ENCODE measurements at regions not wholly inside any gene's neighbourhood (a gene's known extent, or its start where the extent isn't known, plus 50 kb on each side); places are given as distances from the start of the nearest gene placed in this dataset.

- 83 to 89% methylated on average over 2 of the region's 2 CpGs for WGBS, 2 experiments (ENCODE audit: insufficient coverage in 2 of 2)
- H3K4me3 ChIP-seq (ENCODE audit: extremely low read depth, insufficient read depth, low read length, poor library complexity, severe bottlenecking), result no peak overlapping the region
- H3K4me1 ChIP-seq (ENCODE audit: control insufficient read depth, insufficient read depth, low read length, poor library complexity, severe bottlenecking), result no peaks in the 10 kb centered on the region
- H3K36me3 ChIP-seq (ENCODE audit: control insufficient read depth, insufficient read depth, low read length), result no peaks in the 10 kb centered on the region
- no peak overlapping the region for H3K27ac ChIP-seq (ENCODE audit: low read depth, low read length, severe bottlenecking)
- no peaks in the 10 kb centered on the region for H3K9me3 ChIP-seq (ENCODE audit: control insufficient read depth, low read length)
These were observed 125.3 kb upstream of the SPACA1 start for GRCh38 chr6:87922196-87922946.

GRCh38 chr6:87921034-87921433 lies 126.6 kb upstream of the SPACA1 start:
- H3K36me3 ChIP-seq (ENCODE audit: control insufficient read depth, insufficient read depth, low read length), result no peaks in the 10 kb centered on the region
- 100% methylated on average over 1 of the region's 1 CpG for WGBS, 2 experiments (ENCODE audit: insufficient coverage in 2 of 2)
- H3K4me1 ChIP-seq (ENCODE audit: control insufficient read depth, insufficient read depth, low read length, poor library complexity, severe bottlenecking), result no peaks in the 10 kb centered on the region
- H3K9me3 ChIP-seq (ENCODE audit: control insufficient read depth, low read length), result no peaks in the 10 kb centered on the region
- no peak overlapping the region for H3K4me3 ChIP-seq (ENCODE audit: extremely low read depth, insufficient read depth, low read length, poor library complexity, severe bottlenecking)
- no peak overlapping the region for H3K27ac ChIP-seq (ENCODE audit: low read depth, low read length, severe bottlenecking)

GRCh38 chr6:87920245-87920644 lies 127.4 kb upstream of the SPACA1 start:
- no peaks in the 10 kb centered on the region for H3K4me1 ChIP-seq (ENCODE audit: control insufficient read depth, insufficient read depth, low read length, poor library complexity, severe bottlenecking)
- no peak overlapping the region for H3K4me3 ChIP-seq (ENCODE audit: extremely low read depth, insufficient read depth, low read length, poor library complexity, severe bottlenecking)
- WGBS, 2 experiments (ENCODE audit: insufficient coverage in 2 of 2), result no CpG with 5 or more reads among the region's 3 CpGs
- no peaks in the 10 kb centered on the region for H3K9me3 ChIP-seq (ENCODE audit: control insufficient read depth, low read length)
- no peaks in the 10 kb centered on the region for H3K36me3 ChIP-seq (ENCODE audit: control insufficient read depth, insufficient read depth, low read length)
- H3K27ac ChIP-seq (ENCODE audit: low read depth, low read length, severe bottlenecking), result no peak overlapping the region

DNA sequence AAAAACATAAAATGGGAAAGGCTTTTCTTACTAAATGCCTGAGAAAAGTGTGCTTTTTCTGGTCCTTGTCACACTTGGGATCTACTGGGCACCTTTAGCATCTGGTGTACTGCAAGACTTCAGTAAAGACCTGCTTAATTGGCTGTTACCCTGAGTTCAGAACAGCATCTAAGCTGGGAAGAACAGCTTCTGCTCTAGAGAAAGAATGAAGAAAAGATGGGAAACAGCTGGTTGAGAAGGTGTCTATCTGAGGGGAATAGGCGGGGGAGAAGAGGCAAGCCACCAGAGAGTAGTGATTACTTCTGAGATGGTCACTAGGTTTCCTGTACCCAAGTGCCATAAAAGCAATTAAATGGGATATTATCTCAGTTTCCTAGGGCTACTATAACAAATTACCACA lies 128.2 kb upstream of the SPACA1 start:
- no peaks in the 10 kb centered on the region for H3K4me1 ChIP-seq (ENCODE audit: control insufficient read depth, insufficient read depth, low read length, poor library complexity, severe bottlenecking)
- WGBS, 2 experiments (ENCODE audit: insufficient coverage in 2 of 2), result 83 to 100% methylated on average over 1 of the region's 1 CpG
- no peaks in the 10 kb centered on the region for H3K9me3 ChIP-seq (ENCODE audit: control insufficient read depth, low read length)
- H3K4me3 ChIP-seq (ENCODE audit: extremely low read depth, insufficient read depth, low read length, poor library complexity, severe bottlenecking), result no peak overlapping the region
- H3K36me3 ChIP-seq (ENCODE audit: control insufficient read depth, insufficient read depth, low read length), result no peaks in the 10 kb centered on the region
- no peak overlapping the region for H3K27ac ChIP-seq (ENCODE audit: low read depth, low read length, severe bottlenecking)

DNA sequence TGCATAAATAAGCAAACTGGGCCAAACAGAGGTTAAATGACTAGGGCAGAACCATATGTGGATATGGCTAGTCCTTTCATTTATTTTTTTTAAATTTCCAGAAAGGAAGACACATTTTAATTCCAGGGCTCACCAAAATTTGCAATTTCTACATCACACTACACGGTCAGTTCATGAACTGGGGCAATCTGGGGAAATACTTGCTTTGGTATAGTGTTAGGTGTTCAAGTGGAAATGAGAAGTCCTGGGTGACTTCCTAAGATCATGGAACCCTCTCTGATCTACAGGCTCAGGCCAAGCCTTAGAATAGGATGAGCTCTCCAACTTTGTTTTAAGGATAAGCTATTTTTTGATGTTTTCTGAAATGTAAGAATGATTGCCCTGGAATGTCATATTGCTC lies 128.6 kb upstream of the SPACA1 start:
- no peaks in the 10 kb centered on the region for H3K9me3 ChIP-seq (ENCODE audit: control insufficient read depth, low read length)
- no peak overlapping the region for H3K4me3 ChIP-seq (ENCODE audit: extremely low read depth, insufficient read depth, low read length, poor library complexity, severe bottlenecking)
- no peak overlapping the region for H3K27ac ChIP-seq (ENCODE audit: low read depth, low read length, severe bottlenecking)
- H3K4me1 ChIP-seq (ENCODE audit: control insufficient read depth, insufficient read depth, low read length, poor library complexity, severe bottlenecking), result no peaks in the 10 kb centered on the region
- WGBS, 2 experiments (ENCODE audit: insufficient coverage in 2 of 2), result no CpG with 5 or more reads among the region's 1 CpG
- H3K36me3 ChIP-seq (ENCODE audit: control insufficient read depth, insufficient read depth, low read length), result no peaks in the 10 kb centered on the region

GRCh38 chr6:87918461-87918941 lies 129.1 kb upstream of the SPACA1 start:
- Histone ChIP-seq H3K4me1 (ENCODE audit: control insufficient read depth, insufficient read depth, low read length, poor library complexity, severe bottlenecking) (no peaks in the 10 kb centered on the region), H3K4me3 (ENCODE audit: extremely low read depth, insufficient read depth, low read length, poor library complexity, severe bottlenecking) (no peak overlapping the region), H3K27ac (ENCODE audit: low read depth, low read length, severe bottlenecking) (no peak overlapping the region), H3K36me3 (ENCODE audit: control insufficient read depth, insufficient read depth, low read length) (no peaks in the 10 kb centered on the region), H3K9me3 (ENCODE audit: control insufficient read depth, low read length) (no peaks in the 10 kb centered on the region)
- WGBS, 2 experiments (ENCODE audit: insufficient coverage in 2 of 2), result 85 to 88% methylated on average over 3 to 5 of the region's 5 CpGs

GRCh38 chr6:87917886-87918285 lies 129.8 kb upstream of the SPACA1 start:
- Histone ChIP-seq H3K4me3 (ENCODE audit: extremely low read depth, insufficient read depth, low read length, poor library complexity, severe bottlenecking) (no peak overlapping the region), H3K4me1 (ENCODE audit: control insufficient read depth, insufficient read depth, low read length, poor library complexity, severe bottlenecking) (no peaks in the 10 kb centered on the region), H3K36me3 (ENCODE audit: control insufficient read depth, insufficient read depth, low read length) (no peaks in the 10 kb centered on the region), H3K9me3 (ENCODE audit: control insufficient read depth, low read length) (no peaks in the 10 kb centered on the region), H3K27ac (ENCODE audit: low read depth, low read length, severe bottlenecking) (no peak overlapping the region)
- 80 to 100% methylated on average over 1 of the region's 1 CpG for WGBS, 2 experiments (ENCODE audit: insufficient coverage in 2 of 2)

- Histone ChIP-seq H3K9me3 (ENCODE audit: control insufficient read depth, low read length) (no peaks in the 10 kb centered on the region), H3K4me1 (ENCODE audit: control insufficient read depth, insufficient read depth, low read length, poor library complexity, severe bottlenecking) (no peaks in the 10 kb centered on the region), H3K36me3 (ENCODE audit: control insufficient read depth, insufficient read depth, low read length) (no peaks in the 10 kb centered on the region), H3K27ac (ENCODE audit: low read depth, low read length, severe bottlenecking) (no peak overlapping the region), H3K4me3 (ENCODE audit: extremely low read depth, insufficient read depth, low read length, poor library complexity, severe bottlenecking) (no peak overlapping the region)
- WGBS, 2 experiments (ENCODE audit: insufficient coverage in 2 of 2), result 70 to 75% methylated on average over 1 of the region's 1 CpG
These were observed 131.2 kb upstream of the SPACA1 start for GRCh38 chr6:87916446-87916845.

DNA sequence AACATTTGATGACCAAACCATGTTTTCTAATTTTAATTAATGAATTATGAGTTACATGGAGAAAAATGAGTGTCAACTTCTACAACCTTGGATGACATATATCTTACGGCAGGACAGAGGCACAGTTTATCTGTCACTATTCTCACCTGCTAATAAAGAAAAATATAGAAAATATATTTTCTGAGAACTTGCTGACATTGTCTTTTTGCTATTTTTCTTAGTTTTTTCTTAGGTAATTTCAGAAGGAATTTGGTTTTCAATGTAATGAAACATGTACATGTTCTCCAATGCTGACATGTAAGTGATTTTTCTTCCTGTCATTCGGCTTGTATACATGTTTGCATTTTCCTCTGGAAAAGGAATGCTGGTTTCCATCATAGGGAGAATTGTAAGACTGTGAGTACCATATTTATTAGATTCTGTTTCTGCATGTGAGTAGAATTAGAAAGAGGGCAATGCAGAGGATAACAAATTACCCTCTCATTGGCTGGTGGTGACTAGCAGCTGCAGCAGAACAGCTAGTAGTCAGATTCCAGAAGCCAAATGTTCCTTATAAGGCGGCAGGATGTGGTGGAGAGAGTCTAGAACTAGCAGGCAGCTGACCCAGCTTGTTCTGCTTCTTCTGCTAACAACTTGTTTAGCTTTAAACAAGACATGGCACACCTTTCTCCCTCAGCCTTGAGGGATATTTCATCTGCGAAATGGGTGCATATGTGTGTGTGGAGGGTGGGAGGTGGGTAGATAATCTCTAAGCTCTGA lies 132.8 kb upstream of the SPACA1 start:
- no peaks in the 10 kb centered on the region for H3K4me1 ChIP-seq (ENCODE audit: control insufficient read depth, insufficient read depth, low read length, poor library complexity, severe bottlenecking)
- no peak overlapping the region for H3K4me3 ChIP-seq (ENCODE audit: extremely low read depth, insufficient read depth, low read length, poor library complexity, severe bottlenecking)
- H3K27ac ChIP-seq (ENCODE audit: low read depth, low read length, severe bottlenecking), result no peak overlapping the region
- no peaks in the 10 kb centered on the region for H3K9me3 ChIP-seq (ENCODE audit: control insufficient read depth, low read length)
- H3K36me3 ChIP-seq (ENCODE audit: control insufficient read depth, insufficient read depth, low read length), result no peaks in the 10 kb centered on the region
- WGBS, 2 experiments (ENCODE audit: insufficient coverage in 2 of 2), result 100% methylated on average over 1 of the region's 4 CpGs

DNA sequence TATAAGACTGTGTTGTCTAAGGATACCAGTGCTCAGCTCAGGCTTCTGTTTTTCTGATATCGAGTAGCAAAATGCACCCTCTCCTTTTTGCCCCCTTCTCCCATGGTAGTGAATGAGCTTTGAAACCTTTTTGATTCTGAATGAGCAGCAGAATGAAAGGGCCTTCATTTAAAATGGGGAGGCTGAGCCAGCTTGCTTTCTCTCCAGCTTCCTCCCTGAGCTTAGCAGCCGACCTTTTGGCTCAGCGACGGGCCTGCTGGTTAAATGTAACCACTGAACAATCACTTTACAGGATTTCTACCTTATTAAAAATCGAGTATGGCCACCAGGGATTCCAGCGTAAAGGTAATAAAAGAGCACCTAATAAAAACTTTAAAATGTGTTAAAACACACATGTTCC lies 133.7 kb upstream of the SPACA1 start:
- H3K27ac ChIP-seq (ENCODE audit: low read depth, low read length, severe bottlenecking), result no peak overlapping the region
- no peaks in the 10 kb centered on the region for H3K9me3 ChIP-seq (ENCODE audit: control insufficient read depth, low read length)
- WGBS, 2 experiments (ENCODE audit: insufficient coverage in 2 of 2), result no CpG with 5 or more reads among the region's 6 CpGs
- H3K36me3 ChIP-seq (ENCODE audit: control insufficient read depth, insufficient read depth, low read length), result no peaks in the 10 kb centered on the region
- H3K4me1 ChIP-seq (ENCODE audit: control insufficient read depth, insufficient read depth, low read length, poor library complexity, severe bottlenecking), result no peaks in the 10 kb centered on the region
- H3K4me3 ChIP-seq (ENCODE audit: extremely low read depth, insufficient read depth, low read length, poor library complexity, severe bottlenecking), result no peak overlapping the region

GRCh38 chr6:87912102-87912501 lies 135.5 kb upstream of the SPACA1 start:
- Histone ChIP-seq H3K4me3 (ENCODE audit: extremely low read depth, insufficient read depth, low read length, poor library complexity, severe bottlenecking) (no peak overlapping the region), H3K9me3 (ENCODE audit: control insufficient read depth, low read length) (no peaks in the 10 kb centered on the region), H3K36me3 (ENCODE audit: control insufficient read depth, insufficient read depth, low read length) (no peaks in the 10 kb centered on the region), H3K27ac (ENCODE audit: low read depth, low read length, severe bottlenecking) (no peak overlapping the region), H3K4me1 (ENCODE audit: control insufficient read depth, insufficient read depth, low read length, poor library complexity, severe bottlenecking) (no peaks in the 10 kb centered on the region)
- no CpG with 5 or more reads among the region's 1 CpG for WGBS, 2 experiments (ENCODE audit: insufficient coverage in 2 of 2)

Measured in mesodermal cell (in vitro differentiated cells).